SJCRH30 (cell line): ENCODE measurements at regions not wholly inside any gene's neighbourhood (a gene's known extent, or its start where the extent isn't known, plus 50 kb on each side); places are given as distances from the start of the nearest gene placed in this dataset.
A peak's percentile ranks its signal among the peaks of the same experiment; 100 is the strongest.

Source experiments
- DNase-seq, 2 experiments: peaks; one replicate each; pipeline ENCODE4 v3.0.0-alpha.2; 2015 to 2020
- H3K27ac ChIP-seq: fragments of 250-450 bp; sonication (Bioruptor Pico); 2 replicates; pipeline ENCODE4 v1.5.1; 2020; ENCODE audit warnings: mild to moderate bottlenecking, moderate library complexity
- H3K27me3 ChIP-seq: fragments of 250-450 bp; sonication (Bioruptor Pico); 2 replicates; pipeline ENCODE4 v1.5.1; 2020; ENCODE audit warnings: mild to moderate bottlenecking, moderate library complexity
- H3K36me3 ChIP-seq: fragments of 250-450 bp; sonication (Bioruptor Pico); 2 replicates; pipeline ENCODE4 v1.5.1; 2020; ENCODE audit warnings: mild to moderate bottlenecking, moderate library complexity
- H3K4me1 ChIP-seq: fragments of 250-450 bp; sonication (Bioruptor Pico); 2 replicates; pipeline ENCODE4 v1.5.1; 2020; ENCODE audit warnings: mild to moderate bottlenecking, moderate library complexity
- H3K4me3 ChIP-seq: fragments of 250-450 bp; sonication (Bioruptor Pico); 2 replicates; pipeline ENCODE4 v1.5.1; 2020; ENCODE audit warnings: mild to moderate bottlenecking, moderate library complexity
- H3K9me3 ChIP-seq: fragments of 250-450 bp; sonication (Bioruptor Pico); replicated peaks from 2 replicates; pipeline ENCODE4 v1.5.1; 2020; ENCODE audit warnings: mild to moderate bottlenecking, moderate library complexity

GRCh38 chr4:137468836-137469235 is 63.5 kb downstream of the PCDH18 start:
- H3K4me1 ChIP-seq, result no peaks in the 10 kb centered on the region
- no peak for DNase-seq
- no peaks in the 10 kb centered on the region for H3K27me3 ChIP-seq
- H3K36me3 ChIP-seq, result no peaks in the 10 kb centered on the region
- no peak overlapping the region for H3K27ac ChIP-seq
- no peaks in the 10 kb centered on the region for H3K9me3 ChIP-seq
- H3K4me3 ChIP-seq, result no peak overlapping the region

GRCh38 chr4:137467537-137467936 is 64.8 kb downstream of the PCDH18 start:
- no peaks in the 10 kb centered on the region for H3K27me3 ChIP-seq
- H3K9me3 ChIP-seq, result no peaks in the 10 kb centered on the region
- no peaks in the 10 kb centered on the region for H3K36me3 ChIP-seq
- no peak overlapping the region for H3K27ac ChIP-seq
- H3K4me3 ChIP-seq, result no peak overlapping the region
- no peaks in the 10 kb centered on the region for H3K4me1 ChIP-seq
- no peak for DNase-seq

GRCh38 chr4:137463377-137464003 is 68.8 kb downstream of the PCDH18 start:
- DNase-seq, result no peak
- Histone ChIP-seq H3K27ac (no peak overlapping the region), H3K9me3 (no peaks in the 10 kb centered on the region), H3K4me1 (no peaks in the 10 kb centered on the region), H3K4me3 (no peak overlapping the region), H3K36me3 (no peaks in the 10 kb centered on the region), H3K27me3 (no peaks in the 10 kb centered on the region)

GRCh38 chr4:137455647-137456321 is 76.5 kb downstream of the PCDH18 start:
- no peak overlapping the region for H3K27ac ChIP-seq
- no peaks in the 10 kb centered on the region for H3K27me3 ChIP-seq
- no peaks in the 10 kb centered on the region for H3K9me3 ChIP-seq
- no peaks in the 10 kb centered on the region for H3K4me1 ChIP-seq
- no peak overlapping the region for H3K4me3 ChIP-seq
- no peaks in the 10 kb centered on the region for H3K36me3 ChIP-seq
- DNase-seq, result no peak

- H3K27ac ChIP-seq, result no peak overlapping the region
- H3K36me3 ChIP-seq, result no peaks in the 10 kb centered on the region
- DNase-seq, result no peak
- no peaks in the 10 kb centered on the region for H3K27me3 ChIP-seq
- no peaks in the 10 kb centered on the region for H3K9me3 ChIP-seq
- no peaks in the 10 kb centered on the region for H3K4me1 ChIP-seq
- H3K4me3 ChIP-seq, result no peak overlapping the region
Observed at GRCh38 chr4:137454767-137455166, 77.5 kb downstream of the PCDH18 start.

- H3K9me3 ChIP-seq, result no peaks in the 10 kb centered on the region
- DNase-seq, result no peak
- no peak overlapping the region for H3K4me3 ChIP-seq
- H3K4me1 ChIP-seq, result no peaks in the 10 kb centered on the region
- no peak overlapping the region for H3K27ac ChIP-seq
- H3K27me3 ChIP-seq, result no peaks in the 10 kb centered on the region
- no peaks in the 10 kb centered on the region for H3K36me3 ChIP-seq
Observed at GRCh38 chr4:137452799-137453198, 79.5 kb downstream of the PCDH18 start.

GRCh38 chr4:137451172-137451825 is 81.0 kb downstream of the PCDH18 start:
- Histone ChIP-seq H3K27ac (no peak overlapping the region), H3K9me3 (no peaks in the 10 kb centered on the region), H3K4me3 (no peak overlapping the region), H3K27me3 (no peaks in the 10 kb centered on the region), H3K4me1 (no peaks in the 10 kb centered on the region), H3K36me3 (no peaks in the 10 kb centered on the region)
- DNase-seq, result no peak

GRCh38 chr4:137448402-137448801 is 83.9 kb downstream of the PCDH18 start:
- DNase-seq, result no peak
- no peak overlapping the region for H3K27ac ChIP-seq
- H3K27me3 ChIP-seq, result no peaks in the 10 kb centered on the region
- no peak overlapping the region for H3K4me3 ChIP-seq
- no peaks in the 10 kb centered on the region for H3K4me1 ChIP-seq
- H3K36me3 ChIP-seq, result no peaks in the 10 kb centered on the region
- H3K9me3 ChIP-seq, result no peaks in the 10 kb centered on the region

GRCh38 chr4:137446071-137446470 is 86.2 kb downstream of the PCDH18 start:
- Histone ChIP-seq H3K4me1 (no peaks in the 10 kb centered on the region), H3K27ac (no peak overlapping the region), H3K9me3 (no peaks in the 10 kb centered on the region), H3K36me3 (no peaks in the 10 kb centered on the region), H3K27me3 (no peaks in the 10 kb centered on the region), H3K4me3 (no peak overlapping the region)
- DNase-seq, result no peak

- Histone ChIP-seq H3K4me1 (no peaks in the 10 kb centered on the region), H3K27ac (no peak overlapping the region), H3K36me3 (no peaks in the 10 kb centered on the region), H3K27me3 (no peaks in the 10 kb centered on the region), H3K9me3 (no peaks in the 10 kb centered on the region), H3K4me3 (no peak overlapping the region)
- no peak for DNase-seq
Observed at GRCh38 chr4:137443031-137443800, 89.1 kb downstream of the PCDH18 start.

- H3K27ac ChIP-seq, result no peak overlapping the region
- no peaks in the 10 kb centered on the region for H3K9me3 ChIP-seq
Observed at GRCh38 chr4:137432446-137433311, 99.6 kb downstream of the PCDH18 start.

GRCh38 chr4:137430171-137430570 is 102.1 kb downstream of the PCDH18 start:
- Histone ChIP-seq H3K9me3 (no peaks in the 10 kb centered on the region), H3K4me3 (no peak overlapping the region), H3K27me3 (no peaks in the 10 kb centered on the region), H3K27ac (no peak overlapping the region), H3K36me3 (no peaks in the 10 kb centered on the region), H3K4me1 (peaks cover 2% of the 10 kb centered on the region; the same call in 1 of the 2 replicates)
- no peak for DNase-seq

More at GRCh38 chr4:137432446-137433311, 99.6 kb downstream of the PCDH18 start:
- H3K27me3 ChIP-seq, result no peaks in the 10 kb centered on the region
- H3K36me3 ChIP-seq, result no peaks in the 10 kb centered on the region
- DNase-seq, result no peak
- no peaks in the 10 kb centered on the region for H3K4me1 ChIP-seq
- H3K4me3 ChIP-seq, result no peak overlapping the region

GRCh38 chr4:137427411-137427810 is 104.9 kb downstream of the PCDH18 start:
- Histone ChIP-seq H3K4me1 (peaks cover 2% of the 10 kb centered on the region; the same call in 1 of the 2 replicates), H3K9me3 (no peaks in the 10 kb centered on the region), H3K27ac (no peak overlapping the region), H3K4me3 (no peak overlapping the region), H3K36me3 (no peaks in the 10 kb centered on the region), H3K27me3 (no peaks in the 10 kb centered on the region)
- no peak for DNase-seq

- H3K4me1 ChIP-seq, result peaks cover 2% of the 10 kb centered on the region; the same call in 1 of the 2 replicates
- H3K36me3 ChIP-seq, result no peaks in the 10 kb centered on the region
- H3K27me3 ChIP-seq, result no peaks in the 10 kb centered on the region
- H3K4me3 ChIP-seq, result no peak overlapping the region
- no peaks in the 10 kb centered on the region for H3K9me3 ChIP-seq
- peak; percentile 2 to 46 for DNase-seq
- no peak overlapping the region for H3K27ac ChIP-seq
Observed at GRCh38 chr4:137425281-137425680, 107.0 kb downstream of the PCDH18 start.
